H1 (cell line): ENCODE measurements at regions not wholly inside any gene's neighbourhood (a gene's known extent, or its start where the extent isn't known, plus 50 kb on each side); places are given as distances from the start of the nearest gene placed in this dataset.

ENCODE experiments used
- CTCF ChIA-PET: fragments of 300-600 bp; sonication (Branson Sonifier 250); formaldehyde crosslinking; loops from one replicate; lab custom pipeline; 2021; ENCODE audit not compliant: partially characterized antibody; lab: Charles Lee
- POLR2A ChIA-PET: fragments of 300-600 bp; sonication (Branson Sonifier 250); formaldehyde crosslinking; loops from one replicate; lab custom pipeline; 2021; ENCODE audit warnings: inconsistent platforms; ENCODE audit not compliant: partially characterized antibody; lab: Charles Lee
- DNase-seq, 2 experiments: peaks; one replicate each; pipeline versions ENCODE4 v3.0.0 to v3.0.0-alpha.2; 2010 to 2022; ENCODE audit warnings: low spot score in 2 of 2, low read depth in 1 of 2, mixed read lengths in 1 of 2
- FAIRE-seq: peaks from 2 replicates; lab custom pipeline; 2011; peaks lifted over from hg19 to GRCh38; lab: Jason Lieb, UNC
- H2AFZ ChIP-seq: 2 replicates; pipeline ENCODE4 v1.8.1; 2012; ENCODE audit warnings: low read length, inconsistent platforms
- H2AK5ac ChIP-seq: 2 replicates; pipeline ENCODE4 v1.6.1; 2013; ENCODE audit warnings: low read depth, low read length
- H2BK120ac ChIP-seq: replicated peaks from 2 replicates; pipeline ENCODE3; 2013; ENCODE audit warnings: low read depth, low read length, inconsistent platforms
- H2BK12ac ChIP-seq: 2 replicates; pipeline ENCODE4 v1.6.1; 2013; ENCODE audit warnings: low read depth, low read length
- H2BK15ac ChIP-seq: 2 replicates; pipeline ENCODE4 v1.6.1; 2013; ENCODE audit warnings: low read length
- H2BK20ac ChIP-seq: 2 replicates; pipeline ENCODE4 v1.6.1; 2013; ENCODE audit warnings: low read length
- H2BK5ac ChIP-seq: 2 replicates; pipeline ENCODE4 v1.6.1; 2013; ENCODE audit warnings: low read depth, low read length
- H3K14ac ChIP-seq: 2 replicates; pipeline ENCODE4 v1.6.1; 2013; ENCODE audit warnings: inconsistent platforms; ENCODE audit not compliant: insufficient read length
- H3K18ac ChIP-seq: 2 replicates; pipeline ENCODE4 v1.6.1; 2013; ENCODE audit warnings: low read length; ENCODE audit errors: extremely low read depth
- H3K23ac ChIP-seq: 2 replicates; pipeline ENCODE4 v1.6.1; 2013; ENCODE audit warnings: inconsistent platforms; ENCODE audit not compliant: insufficient read length
- H3K23me2 ChIP-seq: 2 replicates; pipeline ENCODE4 v1.6.1; 2013; ENCODE audit warnings: low read depth, low read length
- H3K27ac ChIP-seq: 2 replicates; pipeline ENCODE4 v1.6.1; 2011; ENCODE audit warnings: low read depth, low read length, inconsistent platforms
- H3K27me3 ChIP-seq, 4 experiments: replicated peaks in 1 of 4; 1 replicate in 1 of 4; 2 replicates in 3 of 4; pipeline versions ENCODE4 v1.6.1 to v1.8.1; 2011 to 2013; ENCODE audit warnings: low read length in 3 of 4, mild to moderate bottlenecking in 3 of 4, inconsistent platforms in 2 of 4, mixed read lengths in 2 of 4, moderate library complexity in 1 of 4; ENCODE audit not compliant: control insufficient read depth in 3 of 4, insufficient read depth in 3 of 4; ENCODE audit errors: extremely low read depth in 1 of 4
- H3K36me3 ChIP-seq, 4 experiments: 2 replicates each; pipeline versions ENCODE4 v1.6.1 to v1.8.1; 2011 to 2013; ENCODE audit warnings: mild to moderate bottlenecking in 4 of 4, low read length in 3 of 4, moderate library complexity in 2 of 4, control low read depth in 1 of 4, inconsistent platforms in 1 of 4; ENCODE audit not compliant: insufficient read depth in 4 of 4, control insufficient read depth in 2 of 4
- H3K4ac ChIP-seq: replicated peaks from 2 replicates; pipeline ENCODE3; 2013; ENCODE audit warnings: low read length, low read depth, mixed read lengths, inconsistent platforms; ENCODE audit not compliant: insufficient read length
- H3K4me1 ChIP-seq, 4 experiments: replicated peaks in 1 of 4; 1 replicate in 1 of 4; 2 replicates in 3 of 4; pipeline versions ENCODE4 v1.6.1 to v1.8.1; 2011 to 2013; ENCODE audit warnings: low read length in 3 of 4, inconsistent platforms in 2 of 4, mixed read lengths in 1 of 4; ENCODE audit not compliant: insufficient read depth in 4 of 4, control insufficient read depth in 3 of 4
- H3K4me2 ChIP-seq, 2 experiments: 2 replicates each; pipeline versions ENCODE4 v1.6.1 to v1.8.1; 2011 to 2013; ENCODE audit warnings: low read depth in 2 of 2, low read length in 2 of 2, control low read depth in 1 of 2, inconsistent platforms in 1 of 2, mild to moderate bottlenecking in 1 of 2; ENCODE audit not compliant: insufficient read depth in 1 of 2
- H3K4me3 ChIP-seq, 4 experiments: fragments of 200-600, 300-600 bp in 1 of 4; sonication (generic), shearing (Covaris generic), sonication (Bioruptor Twin) in 1 of 4; 2 replicates each; pipeline versions ENCODE4 v1.5.1 to v1.8.1; 2011 to 2016; ENCODE audit warnings: low read length in 4 of 4, low read depth in 3 of 4, control low read depth in 2 of 4, inconsistent platforms in 2 of 4, mild to moderate bottlenecking in 2 of 4, mixed read lengths in 1 of 4, moderate library complexity in 1 of 4; ENCODE audit not compliant: insufficient read depth in 2 of 4; ENCODE audit errors: extremely low read depth in 1 of 4
- H3K56ac ChIP-seq: replicated peaks from 2 replicates; pipeline ENCODE3; 2013; ENCODE audit warnings: low read depth, mild to moderate bottlenecking, mixed read lengths, low read length, inconsistent platforms; ENCODE audit not compliant: insufficient read length
- H3K79me1 ChIP-seq: 2 replicates; pipeline ENCODE4 v1.6.1; 2013; ENCODE audit warnings: low read depth, low read length, control low read depth
- H3K79me2 ChIP-seq, 2 experiments: 2 replicates each; pipeline versions ENCODE4 v1.6.1 to v1.8.1; 2012 to 2013; ENCODE audit warnings: low read length in 2 of 2, mild to moderate bottlenecking in 2 of 2, inconsistent platforms in 1 of 2; ENCODE audit not compliant: insufficient read depth in 2 of 2, control insufficient read depth in 1 of 2
- H3K9ac ChIP-seq, 4 experiments: replicated peaks in 1 of 4; 1 replicate in 1 of 4; 2 replicates in 3 of 4; pipeline versions ENCODE4 v1.6.1 to v1.8.1; 2011 to 2013; ENCODE audit warnings: low read depth in 3 of 4, low read length in 3 of 4, control low read depth in 2 of 4, mild to moderate bottlenecking in 2 of 4, moderate library complexity in 2 of 4, inconsistent platforms in 1 of 4; ENCODE audit errors: extremely low read depth in 1 of 4
- H3K9me3 ChIP-seq, 2 experiments: 2 replicates each; pipeline versions ENCODE4 v1.6.1 to v1.8.1; 2012 to 2013; ENCODE audit warnings: mild to moderate bottlenecking in 2 of 2, moderate library complexity in 2 of 2, control low read depth in 1 of 2, inconsistent platforms in 1 of 2, low read depth in 1 of 2, low read length in 1 of 2, mixed read lengths in 1 of 2; ENCODE audit not compliant: insufficient read depth in 2 of 2
- H4K20me1 ChIP-seq, 2 experiments: replicated peaks in 1 of 2; 2 replicates each; pipeline versions ENCODE3 to v1.8.1; 2011 to 2013; ENCODE audit warnings: inconsistent platforms in 2 of 2, low read length in 2 of 2, mild to moderate bottlenecking in 1 of 2; ENCODE audit not compliant: insufficient read depth in 2 of 2, control insufficient read depth in 1 of 2
- H4K5ac ChIP-seq: 2 replicates; pipeline ENCODE4 v1.6.1; 2013; ENCODE audit warnings: low read length, low read depth, mixed read lengths, inconsistent platforms; ENCODE audit not compliant: insufficient read length
- H4K8ac ChIP-seq: 2 replicates; pipeline ENCODE4 v1.8.0; 2013; ENCODE audit warnings: mild to moderate bottlenecking, moderate library complexity, low read length, inconsistent platforms; ENCODE audit not compliant: insufficient read depth; ENCODE audit errors: extremely low read depth
- H4K91ac ChIP-seq: replicated peaks from 2 replicates; pipeline ENCODE3; 2013; ENCODE audit warnings: low read length, mixed read lengths, inconsistent platforms; ENCODE audit not compliant: insufficient read length
- WGBS, 2 experiments: shearing (Covaris generic) in 1 of 2; methylation state at CpG; one replicate each; pipeline versions ENCODE4 v1.1.6 to v1.1.7; 2013 to 2015; ENCODE audit warnings: low lambda C conversion rate in 2 of 2, mixed read lengths in 2 of 2, inconsistent platforms in 1 of 2, low coverage in 1 of 2, missing lambda C conversion rate in 1 of 2; ENCODE audit not compliant: insufficient replicate concordance in 2 of 2, insufficient coverage in 1 of 2, insufficient read length in 1 of 2; ENCODE audit errors: extremely low coverage in 1 of 2, missing lambda C conversion rate in 1 of 2; 5-methylcytosine and 5-hydroxymethylcytosine counted together

DNA sequence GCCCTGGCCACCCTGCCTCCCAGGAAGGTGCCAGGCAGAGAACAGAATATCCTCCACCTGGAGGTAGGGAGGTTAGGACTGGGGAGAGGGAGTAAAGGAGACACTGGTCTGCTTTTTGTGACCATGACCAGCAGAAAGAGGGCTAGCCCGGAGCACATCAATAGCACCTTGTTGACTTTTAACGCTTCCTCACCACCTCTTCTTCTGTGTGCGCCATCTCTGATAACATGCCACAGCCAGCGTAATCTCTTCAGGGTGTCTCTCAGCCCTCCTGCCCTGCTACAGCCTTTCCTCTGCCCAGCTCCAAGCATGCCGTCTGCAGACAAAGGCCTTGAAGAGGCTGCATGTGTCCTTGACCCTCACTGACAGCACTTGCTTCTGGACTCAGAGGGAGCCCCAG lies 50.9 kb upstream of the GJA5 start:
- Histone ChIP-seq H3K56ac (no peak overlapping the region), H4K91ac (no peak overlapping the region), H4K5ac (no peak overlapping the region), H4K8ac (no peak overlapping the region), H2BK20ac (no peak overlapping the region), H3K18ac (no peak overlapping the region), H2AFZ (no peak overlapping the region), H2BK5ac (no peak overlapping the region), H3K4ac (no peak overlapping the region), H3K36me3 (no peaks in the 10 kb centered on the region), H3K14ac (no peak overlapping the region), H2BK120ac (no peak overlapping the region), H3K27me3 (no peaks in the 10 kb centered on the region), H3K27ac (no peak overlapping the region), H3K4me2 (no peak overlapping the region), H3K79me2 (no peaks in the 10 kb centered on the region), H4K20me1 (no peaks in the 10 kb centered on the region), H3K9ac (no peak overlapping the region), H2AK5ac (no peak overlapping the region), H2BK12ac (no peak overlapping the region), H2BK15ac (no peak overlapping the region), H3K79me1 (no peaks in the 10 kb centered on the region), H3K23ac (no peak overlapping the region), H3K4me3 (no peak overlapping the region), H3K4me1 (peaks cover 0 to 3% (median under 1%) of the 10 kb centered on the region in 4 experiments; a peak in 1 of 7 replicates), H3K9me3 (no peaks in the 10 kb centered on the region), H3K23me2 (no peaks in the 10 kb centered on the region; the same call in 1 of the 2 replicates)
- ChIA-PET POLR2A (no interaction called here), CTCF (interaction anchor here (1.0 to 1.2 kb wide), 2 partner anchors 9 kb away, joined by 3 to 4 read pairs; no protein-coding TSS in a partner anchor)
- WGBS, 2 experiments, result 77% methylated on average over 5 of the region's 5 CpGs; no CpG with 5 or more reads in 1 of the 2 experiments
- DNase-seq, result no peak
- no peak for FAIRE-seq
